ENCODE measurements at regions not wholly inside any gene's neighbourhood (a gene's known extent, or its start where the extent isn't known, plus 50 kb on each side); places are given as distances from the start of the nearest gene placed in this dataset.

DNA sequence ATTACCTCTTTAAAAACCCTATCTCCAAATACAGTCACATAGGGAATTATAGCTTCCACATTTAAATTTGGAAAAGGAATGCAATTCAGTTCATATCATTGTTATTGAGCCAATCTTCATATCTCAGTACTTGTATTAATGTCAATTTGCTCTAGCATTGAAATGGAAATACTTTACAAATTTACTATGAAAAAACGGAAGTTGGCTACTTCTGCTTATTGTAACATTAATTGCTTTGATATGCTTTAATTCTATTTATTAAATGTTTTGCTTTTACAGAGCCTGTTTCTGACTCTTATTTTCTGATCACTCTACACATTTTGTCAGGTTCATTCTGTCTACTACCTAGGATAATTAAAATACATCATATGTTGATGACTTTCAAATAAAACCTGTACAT lies 412.6 kb downstream of the KCNJ3 start:
- no peaks in the 10 kb centered on the region for H3K36me3 ChIP-seq (ENCODE audit: control insufficient read depth in 2 of 2, insufficient read depth in 1 of 2, low read length in 2 of 2)
- H3K27ac ChIP-seq (ENCODE audit: extremely low read depth, low read depth, low read length) = no peak overlapping the region
- no peak overlapping the region for H3K4me3 ChIP-seq (ENCODE audit: low read depth, low read length)
- TF ChIP-seq ZNF791 (tag by site-specific recombination; IDR thresholded peaks at IDR 0.05) (no peak), KLF9 (tag by site-specific recombination; IDR thresholded peaks at IDR 0.05; ENCODE audit: low read depth) (no peak), ZNF2 (tag by site-specific recombination; IDR thresholded peaks at IDR 0.05) (no peak), ZNF660 (tag by site-specific recombination; IDR thresholded peaks at IDR 0.05) (no peak), ZNF184 (tag by site-specific recombination; IDR thresholded peaks at IDR 0.05) (no peak), TSHZ1 (tag by site-specific recombination; IDR thresholded peaks at IDR 0.05; ENCODE audit: borderline replicate concordance) (no peak), MEIS1 (CRISPR knock-in tag; IDR thresholded peaks at IDR 0.05; ENCODE audit: borderline replicate concordance) (no peak), ZNF670 (tag by site-specific recombination; IDR thresholded peaks at IDR 0.05; ENCODE audit: low read depth) (no peak)
- no peaks in the 10 kb centered on the region for H3K9me3 ChIP-seq (ENCODE audit: control insufficient read depth, insufficient read depth, low read depth, low read length)
- ChIA-PET CTCF (interaction anchor here (0.6 kb wide), 1 partner anchor 592 kb away, joined by 4 read pairs; no protein-coding TSS in a partner anchor), POLR2A (no interaction called here)
- no peaks in the 10 kb centered on the region for H3K4me1 ChIP-seq (ENCODE audit: control insufficient read depth, insufficient read depth, low read length)

DNA sequence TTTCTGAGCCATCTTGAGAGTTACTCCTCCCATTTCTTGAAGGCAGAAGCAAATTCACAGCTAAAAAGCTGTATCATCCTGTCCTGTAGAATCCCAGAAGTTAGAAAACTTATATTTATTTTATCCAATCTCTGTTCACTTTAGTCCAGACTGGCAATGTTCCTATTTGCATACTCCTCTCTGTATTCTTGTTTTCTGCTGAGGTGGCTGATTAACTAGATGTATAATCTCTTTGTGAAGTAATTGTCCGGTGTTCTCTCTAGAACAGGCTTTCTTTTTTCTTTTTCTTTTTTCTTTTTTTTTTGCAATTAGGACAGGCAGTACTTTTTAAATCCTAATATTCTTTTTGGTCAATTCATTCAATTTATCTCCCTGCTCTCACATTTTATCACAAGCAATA lies 411.0 kb downstream of the KCNJ3 start:
- ChIA-PET POLR2A (no interaction called here), CTCF (no interaction called here)
- H3K27ac ChIP-seq (ENCODE audit: extremely low read depth, low read depth, low read length) = no peak overlapping the region

More for the DNA sequence above, 411.0 kb downstream of the KCNJ3 start:
- no peak overlapping the region for H3K4me3 ChIP-seq (ENCODE audit: low read depth, low read length)
- no peaks in the 10 kb centered on the region for H3K36me3 ChIP-seq (ENCODE audit: control insufficient read depth in 2 of 2, insufficient read depth in 1 of 2, low read length in 2 of 2)
- TF ChIP-seq KLF7 (tag by site-specific recombination; IDR thresholded peaks at IDR 0.05; ENCODE audit: borderline replicate concordance) (no peak), ZFP3 (tag by site-specific recombination; IDR thresholded peaks at IDR 0.05; ENCODE audit: low read depth) (no peak), ZNF121 (tag by site-specific recombination; IDR thresholded peaks at IDR 0.05) (no peak), ZNF23 (tag by site-specific recombination; IDR thresholded peaks at IDR 0.05; ENCODE audit: borderline replicate concordance) (no peak), ZNF324 (tag by site-specific recombination; IDR thresholded peaks at IDR 0.05) (no peak), ZNF521 (tag by site-specific recombination; IDR thresholded peaks at IDR 0.05) (no peak), ZFHX2 (tag by site-specific recombination; conservative IDR thresholded peaks at IDR 0.05) (no peak), ZNF621 (tag by site-specific recombination; IDR thresholded peaks at IDR 0.05) (no peak), YY1 (tag by site-specific recombination; IDR thresholded peaks at IDR 0.05) (no peak), ZNF221 (tag by site-specific recombination; IDR thresholded peaks at IDR 0.05; ENCODE audit: borderline replicate concordance) (no peak), ZNF560 (tag by site-specific recombination; IDR thresholded peaks at IDR 0.05; ENCODE audit: borderline replicate concordance) (no peak), ZNF664 (tag by site-specific recombination; IDR thresholded peaks at IDR 0.05) (no peak), PRDM4 (tag by site-specific recombination; IDR thresholded peaks at IDR 0.05) (no peak)
- TF ChIP-seq, protein P1, sequence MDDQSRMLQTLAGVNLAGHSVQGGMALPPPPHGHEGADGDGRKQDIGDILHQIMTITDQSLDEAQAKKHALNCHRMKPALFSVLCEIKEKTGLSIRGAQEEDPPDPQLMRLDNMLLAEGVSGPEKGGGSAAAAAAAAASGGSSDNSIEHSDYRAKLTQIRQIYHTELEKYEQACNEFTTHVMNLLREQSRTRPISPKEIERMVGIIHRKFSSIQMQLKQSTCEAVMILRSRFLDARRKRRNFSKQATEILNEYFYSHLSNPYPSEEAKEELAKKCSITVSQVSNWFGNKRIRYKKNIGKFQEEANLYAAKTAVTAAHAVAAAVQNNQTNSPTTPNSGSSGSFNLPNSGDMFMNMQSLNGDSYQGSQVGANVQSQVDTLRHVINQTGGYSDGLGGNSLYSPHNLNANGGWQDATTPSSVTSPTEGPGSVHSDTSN (CRISPR knock-in tag; IDR thresholded peaks at IDR 0.05) = no peak
- no peaks in the 10 kb centered on the region for H3K9me3 ChIP-seq (ENCODE audit: control insufficient read depth, insufficient read depth, low read depth, low read length)
- no peaks in the 10 kb centered on the region for H3K4me1 ChIP-seq (ENCODE audit: control insufficient read depth, insufficient read depth, low read length)
